Keratinocyte (primary cell): ENCODE measurements at regions not wholly inside any gene's neighbourhood (a gene's known extent, or its start where the extent isn't known, plus 50 kb on each side); places are given as distances from the start of the nearest gene placed in this dataset.

Source experiments
- CTCF ChIP-seq, 3 experiments: IDR thresholded peaks in 1 of 3; conservative IDR thresholded peaks in 1 of 3; optimal IDR thresholded peaks in 1 of 3; 2 replicates in 2 of 3; 3 replicates in 1 of 3; pipeline versions ENCODE3 to v1.5.1; 2011; ENCODE audit warnings: low read length in 3 of 3, mild to moderate bottlenecking in 3 of 3, moderate library complexity in 2 of 3, control low read depth in 1 of 3, inconsistent platforms in 1 of 3; ENCODE audit not compliant: insufficient read depth in 2 of 3; ENCODE audit errors: extremely low read depth in 1 of 3
- EZH2 ChIP-seq: IDR thresholded peaks from one replicate; pipeline ENCODE4 v1.6.1; 2012; ENCODE audit warnings: inconsistent platforms, mild to moderate bottlenecking, low read length, moderate library complexity

GRCh38 chr9:73357607-73358006, 205.9 kb downstream of the ANXA1 start:
- TF ChIP-seq CTCF (optimal IDR thresholded peaks at IDR 0.05 in 1 of 3, IDR thresholded peaks at IDR 0.05 in 1 of 3, conservative IDR thresholded peaks at IDR 0.05 in 1 of 3; ENCODE audit: extremely low read depth in 1 of 3, insufficient read depth in 2 of 3, low read length in 3 of 3), result no peak
- no peak for TF ChIP-seq EZH2
